ENCODE measurements at regions not wholly inside any gene's neighbourhood (a gene's known extent, or its start where the extent isn't known, plus 50 kb on each side); places are given as distances from the start of the nearest gene placed in this dataset.

DNA sequence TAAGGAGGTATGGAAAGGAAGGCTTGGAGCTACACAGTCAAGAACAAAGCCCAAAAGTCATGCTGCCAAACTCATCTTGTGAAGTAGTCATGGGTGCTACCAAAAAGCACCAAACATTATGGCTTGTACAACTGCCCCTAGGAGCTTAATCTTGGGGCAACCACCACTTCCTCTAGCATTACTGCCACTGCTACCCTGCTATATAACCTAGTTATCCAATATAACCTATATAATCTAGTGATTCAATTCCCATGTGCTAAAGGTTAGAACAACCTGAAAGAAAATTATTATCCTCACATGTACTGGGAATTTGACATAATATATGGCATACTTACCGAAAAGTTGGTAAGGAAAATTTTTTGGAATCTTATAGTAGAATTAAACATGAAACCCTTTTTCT, 102.6 kb upstream of the RBBP8 start:
- TF ChIP-seq, protein P1, sequence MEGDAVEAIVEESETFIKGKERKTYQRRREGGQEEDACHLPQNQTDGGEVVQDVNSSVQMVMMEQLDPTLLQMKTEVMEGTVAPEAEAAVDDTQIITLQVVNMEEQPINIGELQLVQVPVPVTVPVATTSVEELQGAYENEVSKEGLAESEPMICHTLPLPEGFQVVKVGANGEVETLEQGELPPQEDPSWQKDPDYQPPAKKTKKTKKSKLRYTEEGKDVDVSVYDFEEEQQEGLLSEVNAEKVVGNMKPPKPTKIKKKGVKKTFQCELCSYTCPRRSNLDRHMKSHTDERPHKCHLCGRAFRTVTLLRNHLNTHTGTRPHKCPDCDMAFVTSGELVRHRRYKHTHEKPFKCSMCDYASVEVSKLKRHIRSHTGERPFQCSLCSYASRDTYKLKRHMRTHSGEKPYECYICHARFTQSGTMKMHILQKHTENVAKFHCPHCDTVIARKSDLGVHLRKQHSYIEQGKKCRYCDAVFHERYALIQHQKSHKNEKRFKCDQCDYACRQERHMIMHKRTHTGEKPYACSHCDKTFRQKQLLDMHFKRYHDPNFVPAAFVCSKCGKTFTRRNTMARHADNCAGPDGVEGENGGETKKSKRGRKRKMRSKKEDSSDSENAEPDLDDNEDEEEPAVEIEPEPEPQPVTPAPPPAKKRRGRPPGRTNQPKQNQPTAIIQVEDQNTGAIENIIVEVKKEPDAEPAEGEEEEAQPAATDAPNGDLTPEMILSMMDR (IDR thresholded peaks at IDR 0.05): no peak
- no peaks in the 10 kb centered on the region for H3K27me3 ChIP-seq
- no peak for FAIRE-seq
- no peak for ATAC-seq
- no peaks in the 10 kb centered on the region for H3K36me3 ChIP-seq
- H3K4me3 ChIP-seq: no peak overlapping the region
- no peak overlapping the region for H3K27ac ChIP-seq
- WGBS, 2 donors: 86 to 91% methylated on average over 1 of the region's 1 CpG
- intact Hi-C loops (cut with DNase I): loop anchor here in 1 of 3 donors (10.0 kb wide), 1 partner anchor 154 kb away; no protein-coding TSS in a partner anchor
- no peak for DNase-seq
- no peaks in the 10 kb centered on the region for H3K9me3 ChIP-seq
- H3K4me1 ChIP-seq: no peaks in the 10 kb centered on the region

DNA sequence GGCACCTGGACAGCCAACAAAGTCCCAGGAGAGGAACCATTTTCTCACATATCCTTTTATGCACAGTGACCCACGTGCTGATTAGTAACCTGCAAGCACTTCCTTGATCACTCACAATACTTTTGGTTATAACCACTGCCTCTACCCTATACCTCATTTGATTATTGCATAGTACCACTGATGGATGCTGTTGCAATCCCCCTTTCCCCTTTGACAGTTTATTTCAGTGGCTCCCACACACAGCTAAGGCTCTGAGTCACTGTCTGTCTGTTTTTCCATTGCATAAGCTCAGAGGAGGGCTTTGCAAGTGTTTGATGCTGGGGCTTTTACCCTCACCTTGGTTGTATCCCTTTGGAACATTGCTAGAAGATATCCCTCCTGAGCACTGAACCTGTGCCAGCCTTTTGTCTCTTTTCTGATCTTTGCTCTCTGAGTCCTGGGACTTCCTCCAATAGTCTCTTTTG, 101.7 kb upstream of the RBBP8 start:
- Histone ChIP-seq H3K9me3 (no peaks in the 10 kb centered on the region), H3K4me1 (no peaks in the 10 kb centered on the region), H3K27me3 (no peaks in the 10 kb centered on the region), H3K27ac (no peak overlapping the region), H3K36me3 (no peaks in the 10 kb centered on the region), H3K4me3 (no peak overlapping the region)
- ATAC-seq: peak in 2 of 4 donors; percentile 32 to 70
- no peak for FAIRE-seq
- DNase-seq: no peak
- 52 to 73% methylated on average over 1 of the region's 1 CpG for WGBS, 2 donors
- intact Hi-C loops (cut with DNase I): loop anchor here in 1 of 3 donors (10.0 kb wide), 1 partner anchor 153 kb away; no protein-coding TSS in a partner anchor
- TF ChIP-seq, protein P1 (IDR thresholded peaks at IDR 0.05): no peak

DNA sequence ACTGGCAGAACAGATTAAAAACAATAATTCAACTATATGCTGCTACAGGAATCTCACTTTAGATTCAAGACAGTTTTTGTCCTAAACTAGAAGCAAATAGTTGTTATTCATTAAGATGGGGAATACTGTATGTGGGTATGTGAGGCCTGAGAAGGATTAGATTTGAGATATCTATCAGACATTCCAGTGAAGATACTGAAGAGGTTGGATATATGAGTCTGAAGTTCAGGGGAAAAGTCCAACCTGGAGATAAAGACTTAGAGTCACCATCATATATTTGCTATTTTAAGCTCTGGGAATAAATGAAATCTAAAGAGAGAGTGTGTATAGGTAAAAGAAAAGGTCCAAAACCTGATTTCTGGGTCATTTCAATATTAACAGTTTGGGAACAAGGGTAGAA, 96.2 kb upstream of the RBBP8 start:
- no peaks in the 10 kb centered on the region for H3K36me3 ChIP-seq
- DNase-seq (no peak), FAIRE-seq (no peak), ATAC-seq (no peak)
- H3K27me3 ChIP-seq: no peaks in the 10 kb centered on the region
- no peaks in the 10 kb centered on the region for H3K4me1 ChIP-seq
- TF ChIP-seq, protein P1 (IDR thresholded peaks at IDR 0.05): no peak
- no peaks in the 10 kb centered on the region for H3K9me3 ChIP-seq
- H3K27ac ChIP-seq: no peak overlapping the region
- intact Hi-C loops (cut with DNase I): loop anchor here in 1 of 3 donors (10.0 kb wide), 1 partner anchor 148 kb away; no protein-coding TSS in a partner anchor
- no peak overlapping the region for H3K4me3 ChIP-seq

DNA sequence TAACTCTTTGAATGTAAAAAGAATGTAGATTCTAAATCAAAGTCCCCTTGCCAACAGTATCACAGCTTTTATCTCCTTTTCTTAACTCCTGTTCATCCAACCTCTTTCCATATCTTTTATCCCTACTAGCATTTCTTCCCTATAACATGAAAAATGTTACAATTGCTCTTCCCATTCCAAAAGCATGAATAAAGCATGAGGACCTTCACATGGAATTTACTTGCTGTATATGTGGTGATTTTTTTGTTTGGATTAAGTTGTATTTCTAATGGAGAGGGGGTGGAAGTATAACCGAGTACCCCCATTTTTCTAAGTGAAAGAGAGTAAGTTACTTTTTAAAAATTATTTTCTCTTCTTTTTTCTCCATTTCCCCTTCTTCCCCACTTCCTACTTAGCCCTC, 94.9 kb upstream of the RBBP8 start:
- intact Hi-C loops (cut with DNase I): loop anchor here in 1 of 3 donors (10.0 kb wide), 1 partner anchor 147 kb away; no protein-coding TSS in a partner anchor
- Histone ChIP-seq H3K9me3 (no peaks in the 10 kb centered on the region), H3K27me3 (no peaks in the 10 kb centered on the region), H3K36me3 (no peaks in the 10 kb centered on the region), H3K4me3 (no peak overlapping the region), H3K27ac (no peak overlapping the region), H3K4me1 (no peaks in the 10 kb centered on the region)
- DNase-seq: no peak
- FAIRE-seq: no peak
- TF ChIP-seq, protein P1 (IDR thresholded peaks at IDR 0.05): no peak
- 91 to 92% methylated on average over 1 of the region's 1 CpG for WGBS, 2 donors
- no peak for ATAC-seq

DNA sequence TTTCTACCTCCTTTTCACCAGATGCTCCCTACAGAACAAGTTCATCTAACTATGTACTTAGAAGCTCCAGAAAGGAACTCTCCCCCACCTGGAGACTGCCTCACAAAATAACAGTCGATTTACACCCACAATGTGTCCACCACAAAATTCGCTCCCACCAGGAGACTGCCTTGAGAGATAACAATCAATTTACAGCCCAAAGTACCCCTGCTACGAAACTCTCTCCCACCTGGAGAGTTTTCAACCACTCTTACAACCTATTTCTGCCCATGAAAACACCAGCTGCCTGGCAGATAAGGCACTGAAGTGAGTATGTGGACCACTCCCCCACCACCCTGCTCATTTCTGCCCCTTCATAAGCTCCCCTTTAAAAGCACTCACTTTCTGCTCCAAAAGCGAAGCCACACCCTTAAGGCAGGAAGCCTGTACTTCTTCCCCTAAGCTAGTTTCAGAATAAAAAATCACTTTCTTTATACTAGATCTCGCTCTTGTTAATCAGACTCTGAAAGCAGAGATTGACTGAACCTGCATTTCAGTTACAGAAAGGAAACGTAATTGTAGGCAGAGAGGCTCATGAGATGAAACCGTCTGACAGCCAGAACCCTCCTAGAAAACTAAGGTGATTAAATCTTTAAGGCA, 94.4 kb upstream of the RBBP8 start:
- H3K27ac ChIP-seq: no peak overlapping the region
- WGBS, 2 donors: 63 to 67% methylated on average over 7 of the region's 7 CpGs
- H3K9me3 ChIP-seq: no peaks in the 10 kb centered on the region
- TF ChIP-seq, protein P1 (IDR thresholded peaks at IDR 0.05): no peak
- no peak for FAIRE-seq
- no peaks in the 10 kb centered on the region for H3K4me1 ChIP-seq
- no peaks in the 10 kb centered on the region for H3K27me3 ChIP-seq
- ATAC-seq: no peak
- no peak overlapping the region for H3K4me3 ChIP-seq
- no peak for DNase-seq
- H3K36me3 ChIP-seq: no peaks in the 10 kb centered on the region
- intact Hi-C loops (cut with DNase I): loop anchor here in 1 of 3 donors (10.0 kb wide), 1 partner anchor 146 kb away; no protein-coding TSS in a partner anchor
